Mononuclear cell (primary cell): ENCODE measurements at regions not wholly inside any gene's neighbourhood (a gene's known extent, or its start where the extent isn't known, plus 50 kb on each side); places are given as distances from the start of the nearest gene placed in this dataset.

ENCODE experiments used
- H3K27me3 ChIP-seq: 2 replicates; pipeline ENCODE4 v1.6.0; 2011; ENCODE audit warnings: low read length, control low read depth; ENCODE audit not compliant: insufficient read depth
- H3K4me1 ChIP-seq: 2 replicates; pipeline ENCODE4 v1.5.1; 2011; ENCODE audit warnings: mild to moderate bottlenecking, low read length, control low read depth; ENCODE audit not compliant: insufficient read depth
- H3K4me3 ChIP-seq: 2 replicates; pipeline ENCODE4 v1.5.1; 2011; ENCODE audit warnings: mild to moderate bottlenecking, low read length, moderate library complexity
- H3K9me3 ChIP-seq: 2 replicates; pipeline ENCODE4 v1.5.1; 2011; ENCODE audit warnings: low read depth, mild to moderate bottlenecking, control low read depth, low read length

GRCh38 chr11:115906171-115906570, 402.0 kb upstream of the CADM1 start:
- Histone ChIP-seq H3K4me3 (no peak overlapping the region), H3K4me1 (no peaks in the 10 kb centered on the region), H3K9me3 (no peaks in the 10 kb centered on the region), H3K27me3 (no peaks in the 10 kb centered on the region)

GRCh38 chr11:115905341-115906000, 401.3 kb upstream of the CADM1 start:
- no peaks in the 10 kb centered on the region for H3K4me1 ChIP-seq
- H3K9me3 ChIP-seq = no peaks in the 10 kb centered on the region
- H3K27me3 ChIP-seq = no peaks in the 10 kb centered on the region
- H3K4me3 ChIP-seq = no peak overlapping the region

GRCh38 chr11:115903179-115903578, 399.0 kb upstream of the CADM1 start:
- Histone ChIP-seq H3K9me3 (no peaks in the 10 kb centered on the region), H3K4me1 (no peaks in the 10 kb centered on the region), H3K4me3 (no peak overlapping the region), H3K27me3 (no peaks in the 10 kb centered on the region)

GRCh38 chr11:115901069-115901468, 396.9 kb upstream of the CADM1 start:
- Histone ChIP-seq H3K27me3 (no peaks in the 10 kb centered on the region), H3K4me1 (no peaks in the 10 kb centered on the region), H3K4me3 (no peak overlapping the region)

GRCh38 chr11:115900111-115900510, 395.9 kb upstream of the CADM1 start:
- H3K27me3 ChIP-seq = no peaks in the 10 kb centered on the region
- H3K9me3 ChIP-seq = no peaks in the 10 kb centered on the region
- no peak overlapping the region for H3K4me3 ChIP-seq

More at GRCh38 chr11:115901069-115901468, 396.9 kb upstream of the CADM1 start:
- H3K9me3 ChIP-seq = no peaks in the 10 kb centered on the region

GRCh38 chr11:115897707-115898106, 393.5 kb upstream of the CADM1 start:
- Histone ChIP-seq H3K9me3 (no peaks in the 10 kb centered on the region), H3K4me3 (no peak overlapping the region), H3K27me3 (no peaks in the 10 kb centered on the region), H3K4me1 (no peaks in the 10 kb centered on the region)

More at GRCh38 chr11:115900111-115900510, 395.9 kb upstream of the CADM1 start:
- H3K4me1 ChIP-seq = no peaks in the 10 kb centered on the region

- Histone ChIP-seq H3K9me3 (no peaks in the 10 kb centered on the region), H3K4me3 (no peak overlapping the region), H3K27me3 (no peaks in the 10 kb centered on the region), H3K4me1 (peaks cover 5% of the 10 kb centered on the region)
Measured at GRCh38 chr11:115896084-115896483, 391.9 kb upstream of the CADM1 start.

- peaks cover 5% of the 10 kb centered on the region for H3K4me1 ChIP-seq
- no peak overlapping the region for H3K4me3 ChIP-seq
- H3K9me3 ChIP-seq = no peaks in the 10 kb centered on the region
- H3K27me3 ChIP-seq = no peaks in the 10 kb centered on the region
Measured at GRCh38 chr11:115895594-115895993, 391.4 kb upstream of the CADM1 start.

- Histone ChIP-seq H3K9me3 (no peaks in the 10 kb centered on the region), H3K4me1 (peaks cover 5% of the 10 kb centered on the region), H3K27me3 (no peaks in the 10 kb centered on the region), H3K4me3 (no peak overlapping the region)
Measured at GRCh38 chr11:115894176-115894575, 390.0 kb upstream of the CADM1 start.

GRCh38 chr11:115893461-115894099, 389.4 kb upstream of the CADM1 start:
- peaks cover 5% of the 10 kb centered on the region for H3K4me1 ChIP-seq
- H3K27me3 ChIP-seq = no peaks in the 10 kb centered on the region
- no peak overlapping the region for H3K4me3 ChIP-seq
- no peaks in the 10 kb centered on the region for H3K9me3 ChIP-seq

DNA sequence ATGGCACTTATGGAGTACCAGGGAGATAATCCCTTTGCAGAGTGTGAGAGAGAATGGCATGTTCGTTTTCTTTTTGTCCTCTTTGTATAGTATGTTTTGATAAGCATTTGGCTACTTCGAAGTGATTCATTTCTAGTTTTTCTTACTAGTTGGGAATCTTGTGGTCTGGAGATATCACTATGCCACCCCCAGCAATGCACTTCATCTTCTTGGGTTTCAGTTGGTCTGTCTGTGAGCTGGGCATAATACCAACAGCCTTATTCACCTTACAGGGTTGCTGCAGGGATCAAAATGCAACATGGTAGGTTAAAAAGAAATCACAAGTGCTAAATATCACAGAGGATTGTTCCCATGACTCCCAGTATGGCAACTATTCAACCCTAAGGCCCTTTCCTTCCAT, 387.8 kb upstream of the CADM1 start:
- Histone ChIP-seq H3K4me3 (no peak overlapping the region), H3K27me3 (no peaks in the 10 kb centered on the region), H3K4me1 (peaks cover 5% of the 10 kb centered on the region), H3K9me3 (no peaks in the 10 kb centered on the region)

- H3K4me1 ChIP-seq = peaks cover 5% of the 10 kb centered on the region
- no peaks in the 10 kb centered on the region for H3K27me3 ChIP-seq
- H3K4me3 ChIP-seq = no peak overlapping the region
- no peaks in the 10 kb centered on the region for H3K9me3 ChIP-seq
Measured at GRCh38 chr11:115891581-115891980, 387.4 kb upstream of the CADM1 start.

DNA sequence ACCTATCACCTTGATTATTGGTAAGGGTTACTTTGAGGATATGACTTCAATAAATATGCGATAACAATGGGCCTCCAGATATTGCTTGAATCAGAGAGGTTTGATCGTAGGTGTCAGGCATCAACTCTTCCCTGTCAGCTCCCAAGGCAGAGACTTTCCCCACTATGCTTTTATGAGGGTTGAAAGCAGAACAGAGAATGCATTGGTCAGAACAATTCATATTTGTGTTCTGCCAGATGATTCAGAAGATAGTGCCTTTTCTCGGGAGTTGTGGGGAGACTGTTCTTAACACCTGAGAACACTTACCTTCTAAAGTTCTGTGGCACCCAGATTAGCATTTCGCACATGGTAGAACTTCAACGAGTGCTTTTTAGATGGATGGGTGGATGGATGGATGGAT, 386.3 kb upstream of the CADM1 start:
- H3K9me3 ChIP-seq = no peaks in the 10 kb centered on the region
- peaks cover 5% of the 10 kb centered on the region for H3K4me1 ChIP-seq
- no peak overlapping the region for H3K4me3 ChIP-seq
- no peaks in the 10 kb centered on the region for H3K27me3 ChIP-seq

GRCh38 chr11:115889712-115890111, 385.5 kb upstream of the CADM1 start:
- peaks cover 5% of the 10 kb centered on the region for H3K4me1 ChIP-seq
- H3K27me3 ChIP-seq = no peaks in the 10 kb centered on the region
- H3K9me3 ChIP-seq = no peaks in the 10 kb centered on the region

DNA sequence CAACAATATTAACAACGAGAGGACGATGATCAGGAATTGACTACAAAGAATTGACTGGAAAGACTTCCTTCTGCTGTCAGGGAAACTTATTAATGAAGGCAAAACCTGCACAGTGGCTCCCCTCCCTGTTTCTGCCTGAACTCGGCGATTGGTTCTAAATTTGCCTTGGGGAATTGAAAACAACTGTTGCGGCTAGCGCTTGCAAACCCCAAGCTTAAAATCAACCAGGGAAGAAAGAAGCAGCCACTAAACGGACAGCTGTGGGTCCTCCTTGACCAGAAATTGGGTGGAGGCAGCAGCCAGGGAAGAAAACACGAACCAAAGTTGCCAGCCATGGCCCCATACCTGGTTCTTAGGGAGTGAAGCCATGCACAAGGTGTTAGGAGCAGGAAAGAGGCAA, 383.5 kb upstream of the CADM1 start:
- peaks cover 5% of the 10 kb centered on the region for H3K4me1 ChIP-seq
- no peak overlapping the region for H3K4me3 ChIP-seq
- H3K27me3 ChIP-seq = no peaks in the 10 kb centered on the region
- H3K9me3 ChIP-seq = no peaks in the 10 kb centered on the region

More at GRCh38 chr11:115889712-115890111, 385.5 kb upstream of the CADM1 start:
- H3K4me3 ChIP-seq = no peak overlapping the region

- H3K27me3 ChIP-seq = no peaks in the 10 kb centered on the region
- no peaks in the 10 kb centered on the region for H3K9me3 ChIP-seq
- H3K4me3 ChIP-seq = no peak overlapping the region
- H3K4me1 ChIP-seq = peaks cover 5% of the 10 kb centered on the region
Measured at GRCh38 chr11:115887316-115887715, 383.1 kb upstream of the CADM1 start.
